BJ (cell line): ENCODE measurements at regions not wholly inside any gene's neighbourhood (a gene's known extent, or its start where the extent isn't known, plus 50 kb on each side); places are given as distances from the start of the nearest gene placed in this dataset.

Source experiments
- CTCF ChIA-PET: fragments of 350-600 bp; formaldehyde crosslinking; extraction: SDS; loops from one replicate; lab custom pipeline; 2021; ENCODE audit warnings: antibody characterized with exemption, inconsistent platforms; lab: Yijun Ruan, JAX
- POLR2A ChIA-PET: fragments of 300-600 bp; sonication (Branson Sonifier 250); formaldehyde crosslinking; extraction: SDS; loops from one replicate; lab custom pipeline; 2021; ENCODE audit warnings: antibody characterized with exemption; lab: Charles Lee
- DNase-seq: peaks from one replicate; pipeline ENCODE4 v3.0.0-alpha.2; 2011; ENCODE audit warnings: low read depth
- H3K27me3 ChIP-seq: 2 replicates; pipeline ENCODE4 v1.6.0; 2011; ENCODE audit warnings: low read length; ENCODE audit not compliant: control insufficient read depth, insufficient read depth
- H3K36me3 ChIP-seq: 2 replicates; pipeline ENCODE4 v1.5.1; 2011; ENCODE audit warnings: low read length; ENCODE audit not compliant: control insufficient read depth, insufficient read depth
- H3K4me3 ChIP-seq: 2 replicates; pipeline ENCODE4 v1.5.1; 2011; ENCODE audit warnings: low read depth, mild to moderate bottlenecking, control low read depth, low read length
- TF ChIP-seq, protein P1 (sequence below): IDR thresholded peaks from 2 replicates; pipeline ENCODE4 v1.5.1; 2011; ENCODE audit warnings: low read depth, mild to moderate bottlenecking, control low read depth, inconsistent platforms, low read length, moderate library complexity; ENCODE audit not compliant: insufficient read depth

DNA sequence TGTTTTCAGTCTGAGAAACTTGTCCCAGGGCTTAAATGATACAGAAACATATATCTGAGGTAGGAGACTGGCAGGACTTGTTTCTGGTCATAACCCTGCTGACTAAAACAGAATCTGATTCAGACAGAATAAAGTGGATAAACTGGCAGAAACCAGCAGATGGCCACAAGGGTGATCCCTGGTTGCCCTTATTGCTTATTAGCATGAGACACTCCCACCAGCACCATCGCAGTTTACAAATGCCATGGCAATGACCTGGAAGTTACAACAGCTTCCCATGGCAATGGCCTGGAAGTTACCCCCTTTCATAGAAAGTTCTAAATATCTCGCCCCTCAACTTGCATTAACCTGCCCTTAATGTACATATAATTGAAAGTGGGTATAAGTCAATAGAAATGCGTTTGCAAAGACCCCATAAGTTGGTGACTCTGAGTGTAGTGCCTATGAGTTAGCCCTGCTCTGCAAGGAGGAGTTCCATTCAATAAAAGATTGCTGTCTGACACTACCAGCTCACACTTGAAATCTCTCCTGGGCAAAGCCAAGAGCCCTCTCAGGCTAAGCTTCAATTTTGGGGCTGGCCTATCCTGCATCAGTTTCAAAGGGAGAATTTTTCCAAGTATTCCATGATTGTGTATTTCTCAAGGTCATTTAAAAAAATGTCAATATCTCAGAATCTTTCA is 52.9 kb upstream of the PAGE5 start:
- H3K4me3 ChIP-seq: no peak overlapping the region
- TF ChIP-seq, protein P1, sequence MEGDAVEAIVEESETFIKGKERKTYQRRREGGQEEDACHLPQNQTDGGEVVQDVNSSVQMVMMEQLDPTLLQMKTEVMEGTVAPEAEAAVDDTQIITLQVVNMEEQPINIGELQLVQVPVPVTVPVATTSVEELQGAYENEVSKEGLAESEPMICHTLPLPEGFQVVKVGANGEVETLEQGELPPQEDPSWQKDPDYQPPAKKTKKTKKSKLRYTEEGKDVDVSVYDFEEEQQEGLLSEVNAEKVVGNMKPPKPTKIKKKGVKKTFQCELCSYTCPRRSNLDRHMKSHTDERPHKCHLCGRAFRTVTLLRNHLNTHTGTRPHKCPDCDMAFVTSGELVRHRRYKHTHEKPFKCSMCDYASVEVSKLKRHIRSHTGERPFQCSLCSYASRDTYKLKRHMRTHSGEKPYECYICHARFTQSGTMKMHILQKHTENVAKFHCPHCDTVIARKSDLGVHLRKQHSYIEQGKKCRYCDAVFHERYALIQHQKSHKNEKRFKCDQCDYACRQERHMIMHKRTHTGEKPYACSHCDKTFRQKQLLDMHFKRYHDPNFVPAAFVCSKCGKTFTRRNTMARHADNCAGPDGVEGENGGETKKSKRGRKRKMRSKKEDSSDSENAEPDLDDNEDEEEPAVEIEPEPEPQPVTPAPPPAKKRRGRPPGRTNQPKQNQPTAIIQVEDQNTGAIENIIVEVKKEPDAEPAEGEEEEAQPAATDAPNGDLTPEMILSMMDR: no peak
- CTCF ChIA-PET: no interaction called here
- POLR2A ChIA-PET: no interaction called here
- DNase-seq: no peak
- no peaks in the 10 kb centered on the region for H3K36me3 ChIP-seq
- no peaks in the 10 kb centered on the region for H3K27me3 ChIP-seq

DNA sequence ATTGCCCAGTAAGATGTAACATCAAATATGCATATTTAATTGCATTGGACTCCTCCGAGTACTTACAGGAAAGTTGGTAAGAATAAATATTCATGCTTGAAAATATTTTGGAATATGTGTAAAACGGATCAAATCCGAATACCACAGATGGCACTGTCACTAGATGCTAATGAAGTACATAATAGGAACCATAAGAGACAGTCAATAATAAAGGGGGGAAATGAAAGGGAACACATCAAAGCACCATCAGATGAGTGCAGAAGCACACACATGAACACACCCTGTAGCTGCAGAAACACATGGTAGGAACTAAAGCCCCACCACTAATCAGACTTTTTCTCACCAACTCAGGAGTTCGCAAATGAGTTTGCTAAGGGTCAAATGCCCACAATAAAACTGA is 52.2 kb upstream of the PAGE5 start:
- Histone ChIP-seq H3K36me3 (no peaks in the 10 kb centered on the region), H3K27me3 (no peaks in the 10 kb centered on the region), H3K4me3 (no peak overlapping the region)
- DNase-seq: no peak
- POLR2A ChIA-PET: no interaction called here
- TF ChIP-seq, protein P1: no peak
- CTCF ChIA-PET: no interaction called here

DNA sequence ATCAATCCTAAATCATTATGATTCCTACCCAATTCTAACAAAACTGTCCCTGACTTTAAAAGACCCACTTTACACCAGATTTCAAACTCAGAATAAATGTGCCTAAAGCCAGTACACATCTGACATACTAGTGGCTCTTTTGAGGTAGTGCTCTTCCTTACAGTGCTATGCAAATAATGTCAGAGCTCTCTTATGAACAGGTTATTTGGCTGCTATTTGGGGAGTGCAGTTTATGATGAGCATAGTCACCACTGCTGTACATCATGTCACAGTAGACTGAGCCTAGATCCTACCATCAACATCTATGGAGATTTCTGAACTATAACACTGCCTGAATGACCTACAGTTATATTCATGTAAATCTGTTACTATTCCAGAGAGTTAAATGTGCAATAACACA is 50.4 kb upstream of the PAGE5 start:
- H3K4me3 ChIP-seq: no peak overlapping the region
- H3K27me3 ChIP-seq: no peaks in the 10 kb centered on the region
- ChIA-PET POLR2A (no interaction called here), CTCF (no interaction called here)
- no peak for DNase-seq
- TF ChIP-seq, protein P1: no peak
- no peaks in the 10 kb centered on the region for H3K36me3 ChIP-seq
